Liver (tissue), 3 donors: ENCODE measurements at regions not wholly inside any gene's neighbourhood (a gene's known extent, or its start where the extent isn't known, plus 50 kb on each side); places are given as distances from the start of the nearest gene placed in this dataset.

Experiments
- CTCF ChIP-seq: fragments of 150-350 bp; IDR thresholded peaks from 2 replicates; pipeline ENCODE4 v1.5.1; 2017; ENCODE audit warnings: improper control_type of control experiment, low read depth, low read length; ENCODE audit not compliant: missing input control
- GABPA ChIP-seq, 2 donors: IDR thresholded peaks in 1 of 2; conservative IDR thresholded peaks in 1 of 2; 2 replicates each; pipeline ENCODE4 v1.6.1; 2016; ENCODE audit warnings: antibody characterized with exemption in 2 of 2, mild to moderate bottlenecking in 1 of 2, moderate library complexity in 1 of 2
- JUND ChIP-seq, 2 donors: IDR thresholded peaks; 2 replicates each; pipeline ENCODE4 v1.6.1; 2016; ENCODE audit warnings: antibody characterized with exemption in 2 of 2
- NR2F2 ChIP-seq: IDR thresholded peaks from 2 replicates; pipeline ENCODE4 v1.6.1; 2016; ENCODE audit warnings: antibody characterized with exemption
- TAF1 ChIP-seq: conservative IDR thresholded peaks from 2 replicates; pipeline ENCODE4 v1.6.1; 2016; ENCODE audit warnings: antibody characterized with exemption, mild to moderate bottlenecking
- donor health status: healthy.
- donor health status: healthy.

- no peak for TF ChIP-seq TAF1
- TF ChIP-seq CTCF: no peak
- TF ChIP-seq GABPA (IDR thresholded peaks at IDR 0.05 in 1 of 2, conservative IDR thresholded peaks at IDR 0.05 in 1 of 2): no peak
- TF ChIP-seq JUND (IDR thresholded peaks at IDR 0.05): no peak
- no peak for TF ChIP-seq NR2F2
Observed at GRCh38 chr4:106451091-106451490, 82.5 kb upstream of the GIMD1 start.
